Neural cell (in vitro differentiated cells): ENCODE measurements at regions not wholly inside any gene's neighbourhood (a gene's known extent, or its start where the extent isn't known, plus 50 kb on each side); places are given as distances from the start of the nearest gene placed in this dataset.

ENCODE experiments used
- H2AFZ ChIP-seq: fragments of 200-600, 300-800 bp; sonication (generic), shearing (Covaris generic); 2 replicates; pipeline ENCODE4 v1.6.0; 2014; ENCODE audit warnings: low read depth, mild to moderate bottlenecking, antibody characterized with exemption, low read length, moderate library complexity
- H3F3A ChIP-seq: fragments of 200-600 bp; shearing (Covaris generic); 2 replicates; pipeline ENCODE4 v1.6.1; 2016; ENCODE audit warnings: mild to moderate bottlenecking, moderate library complexity, mixed read lengths, antibody characterized with exemption, low read length; ENCODE audit not compliant: insufficient read depth, poor library complexity, severe bottlenecking
- H3K27ac ChIP-seq: fragments of 200-600, 300-800 bp; sonication (generic), shearing (Covaris generic); 2 replicates; pipeline ENCODE4 v1.5.1; 2014; ENCODE audit warnings: mild to moderate bottlenecking, low read length, moderate library complexity
- H3K27me3 ChIP-seq: fragments of 300-800, 200-600 bp; sonication (generic), shearing (Covaris generic); 2 replicates; pipeline ENCODE4 v1.6.0; 2014; ENCODE audit warnings: mild to moderate bottlenecking, low read depth, low read length, moderate library complexity; ENCODE audit not compliant: insufficient read depth
- H3K36me3 ChIP-seq: fragments of 300-800, 200-600 bp; sonication (generic), shearing (Covaris generic); 2 replicates; pipeline ENCODE4 v1.5.1; 2014; ENCODE audit warnings: mild to moderate bottlenecking, antibody characterized with exemption, low read length, moderate library complexity; ENCODE audit not compliant: insufficient read depth
- H3K4me2 ChIP-seq: fragments of 300-800, 200-600 bp; sonication (generic), shearing (Covaris generic); 2 replicates; pipeline ENCODE4 v1.6.0; 2014; ENCODE audit warnings: mild to moderate bottlenecking, low read length
- H3K4me3 ChIP-seq: fragments of 300-800, 200-600 bp; sonication (generic), shearing (Covaris generic); 2 replicates; pipeline ENCODE4 v1.5.1; 2014; ENCODE audit warnings: mild to moderate bottlenecking, low read length, moderate library complexity
- H3K79me2 ChIP-seq: fragments of 200-600 bp; shearing (Covaris generic); replicated peaks from 2 replicates; pipeline ENCODE4 v1.6.0; 2014; ENCODE audit warnings: mild to moderate bottlenecking, low read length, moderate library complexity; ENCODE audit not compliant: insufficient read depth
- H3K9ac ChIP-seq: fragments of 300-800, 200-600 bp; sonication (generic), shearing (Covaris generic); 2 replicates; pipeline ENCODE4 v1.6.1; 2016; ENCODE audit warnings: mild to moderate bottlenecking, low read length, mixed read lengths
- H3K9me2 ChIP-seq: fragments of 200-600 bp; shearing (Covaris generic); 2 replicates; pipeline ENCODE4 v1.6.1; 2016; ENCODE audit warnings: mild to moderate bottlenecking, low read length, mixed read lengths; ENCODE audit not compliant: insufficient read depth
- H3K9me3 ChIP-seq: fragments of 200-600, 300-800 bp; sonication (generic), shearing (Covaris generic); 2 replicates; pipeline ENCODE4 v1.6.1; 2016; ENCODE audit warnings: mild to moderate bottlenecking, mixed run types, low read length, moderate library complexity, mixed read lengths
- H4K20me1 ChIP-seq: fragments of 200-600 bp; shearing (Covaris generic); 2 replicates; pipeline ENCODE4 v1.6.1; 2016; ENCODE audit warnings: mild to moderate bottlenecking, mixed run types; ENCODE audit not compliant: insufficient read depth
- CTCF ChIP-seq: fragments of 450-650 bp; IDR thresholded peaks from 2 replicates; pipeline ENCODE4 v1.5.1; 2014; ENCODE audit warnings: antibody characterized with exemption, mild to moderate bottlenecking, moderate library complexity; ENCODE audit not compliant: poor library complexity, severe bottlenecking
- EP300 ChIP-seq: fragments of 450-650 bp; conservative IDR thresholded peaks from 2 replicates; pipeline ENCODE4 v1.6.1; 2014; ENCODE audit warnings: antibody characterized with exemption, mild to moderate bottlenecking, moderate library complexity; ENCODE audit not compliant: poor library complexity, severe bottlenecking
- EZH2 ChIP-seq: fragments of 200-600, 300-800 bp; shearing (Covaris generic), sonication (generic); IDR thresholded peaks from 2 replicates; pipeline ENCODE4 v1.6.1; 2014; ENCODE audit warnings: antibody characterized with exemption, low read length, borderline replicate concordance, mild to moderate bottlenecking; ENCODE audit not compliant: insufficient read depth, poor library complexity, severe bottlenecking
- MXI1 ChIP-seq: fragments of 450-650 bp; conservative IDR thresholded peaks from 2 replicates; pipeline ENCODE4 v1.6.1; 2014; ENCODE audit warnings: antibody characterized with exemption, mild to moderate bottlenecking; ENCODE audit not compliant: poor library complexity, severe bottlenecking
- POLR2AphosphoS5 ChIP-seq: IDR thresholded peaks from 2 replicates; pipeline ENCODE4 v1.6.1; 2012
- RAD21 ChIP-seq: fragments of 450-650 bp; conservative IDR thresholded peaks from 2 replicates; pipeline ENCODE4 v1.6.1; 2014; ENCODE audit warnings: antibody characterized with exemption, mild to moderate bottlenecking, moderate library complexity
- REST ChIP-seq: IDR thresholded peaks from 2 replicates; pipeline ENCODE4 v1.6.1; 2012; ENCODE audit warnings: borderline replicate concordance
- SMC3 ChIP-seq: fragments of 450-650 bp; conservative IDR thresholded peaks from 2 replicates; pipeline ENCODE4 v1.6.1; 2014; ENCODE audit warnings: antibody characterized with exemption, mild to moderate bottlenecking, moderate library complexity; ENCODE audit not compliant: poor library complexity
- TAF1 ChIP-seq: IDR thresholded peaks from 2 replicates; pipeline ENCODE4 v1.6.1; 2012; ENCODE audit warnings: low read depth

- Histone ChIP-seq H3K4me2 (no peak overlapping the region), H4K20me1 (no peaks in the 10 kb centered on the region), H3K9me2 (no peaks in the 10 kb centered on the region), H3K36me3 (no peaks in the 10 kb centered on the region), H3F3A (no peaks in the 10 kb centered on the region), H2AFZ (no peak overlapping the region), H3K9me3 (no peaks in the 10 kb centered on the region), H3K4me3 (no peak overlapping the region), H3K79me2 (no peaks in the 10 kb centered on the region), H3K27ac (no peak overlapping the region), H3K27me3 (no peaks in the 10 kb centered on the region), H3K9ac (no peak overlapping the region)
- TF ChIP-seq TAF1 (no peak), SMC3 (no peak), MXI1 (no peak), POLR2AphosphoS5 (no peak), EZH2 (no peak), EP300 (no peak), CTCF (no peak), REST (no peak), RAD21 (no peak)
Measured at GRCh38 chr9:99607842-99608448, 213.7 kb upstream of the NR4A3 start.

- Histone ChIP-seq H4K20me1 (no peaks in the 10 kb centered on the region), H3K36me3 (no peaks in the 10 kb centered on the region)
Measured at GRCh38 chr9:99614341-99614740, 207.3 kb upstream of the NR4A3 start.

More at GRCh38 chr9:99614341-99614740, 207.3 kb upstream of the NR4A3 start:
- H3K9ac ChIP-seq = no peak overlapping the region
- H2AFZ ChIP-seq = no peak overlapping the region
- no peak overlapping the region for H3K4me3 ChIP-seq
- H3K4me2 ChIP-seq = no peak overlapping the region
- H3K27ac ChIP-seq = no peak overlapping the region
- TF ChIP-seq MXI1 = no peak
- TF ChIP-seq EZH2 = no peak
- no peak for TF ChIP-seq EP300
- no peak for TF ChIP-seq REST
- no peak for TF ChIP-seq TAF1
- no peak for TF ChIP-seq CTCF
- no peak for TF ChIP-seq SMC3
- H3K9me3 ChIP-seq = no peaks in the 10 kb centered on the region
- H3F3A ChIP-seq = no peaks in the 10 kb centered on the region
- no peaks in the 10 kb centered on the region for H3K79me2 ChIP-seq
- H3K27me3 ChIP-seq = no peaks in the 10 kb centered on the region
- H3K9me2 ChIP-seq = no peaks in the 10 kb centered on the region
